SU-DHL-6 (cell line): ENCODE measurements at regions not wholly inside any gene's neighbourhood (a gene's known extent, or its start where the extent isn't known, plus 50 kb on each side); places are given as distances from the start of the nearest gene placed in this dataset.

Source experiments
- H2AFZ ChIP-seq: fragments of 200-600 bp; sonication (generic); 2 replicates; pipeline ENCODE4 v1.6.1; 2014; ENCODE audit warnings: low read depth, mild to moderate bottlenecking, moderate library complexity, mixed read lengths, antibody characterized with exemption, low read length; ENCODE audit not compliant: severe bottlenecking
- H3F3A ChIP-seq: fragments of 200-600 bp; shearing (Covaris generic); 2 replicates; pipeline ENCODE4 v1.6.0; 2016; ENCODE audit warnings: antibody characterized with exemption, mild to moderate bottlenecking; ENCODE audit not compliant: insufficient read depth
- H3K27ac ChIP-seq: fragments of 200-600 bp; sonication (generic); 2 replicates; pipeline ENCODE4 v1.5.1; 2016; ENCODE audit warnings: low read depth, mild to moderate bottlenecking, low read length, moderate library complexity, mixed read lengths
- H3K27me3 ChIP-seq: fragments of 200-600 bp; sonication (generic), shearing (Covaris generic); 2 replicates; pipeline ENCODE4 v1.6.0; 2014; ENCODE audit warnings: mild to moderate bottlenecking, low read length
- H3K36me3 ChIP-seq: fragments of 200-600 bp; sonication (generic); 2 replicates; pipeline ENCODE4 v1.6.1; 2014; ENCODE audit warnings: mild to moderate bottlenecking, low read length, mixed read lengths
- H3K4me2 ChIP-seq: fragments of 300-600, 200-600 bp; shearing (Covaris generic), sonication (generic); 2 replicates; pipeline ENCODE4 v1.6.0; 2014; ENCODE audit warnings: low read length, low read depth, mild to moderate bottlenecking; ENCODE audit not compliant: poor library complexity, severe bottlenecking
- H3K4me3 ChIP-seq: fragments of 200-600 bp; sonication (generic); 2 replicates; pipeline ENCODE4 v1.5.1; 2014; ENCODE audit warnings: antibody characterized with exemption, low read length, mild to moderate bottlenecking, mixed read lengths; ENCODE audit not compliant: insufficient read depth, poor library complexity, severe bottlenecking
- H3K79me2 ChIP-seq: fragments of 200-600 bp; sonication (generic); 2 replicates; pipeline ENCODE4 v1.6.1; 2014; ENCODE audit warnings: mild to moderate bottlenecking, low read length, moderate library complexity; ENCODE audit not compliant: insufficient read depth
- H3K9ac ChIP-seq: fragments of 200-600 bp; sonication (generic); 2 replicates; pipeline ENCODE4 v1.7.0; 2014; ENCODE audit warnings: mild to moderate bottlenecking, low read length
- H3K9me2 ChIP-seq: fragments of 200-600 bp; sonication (generic); replicated peaks from 2 replicates; pipeline ENCODE4 v1.6.1; 2014; ENCODE audit warnings: low read length; ENCODE audit not compliant: insufficient read depth
- H3K9me3 ChIP-seq: fragments of 200-600 bp; sonication (generic); 2 replicates; pipeline ENCODE4 v1.6.1; 2014; ENCODE audit warnings: low read length, mixed read lengths; ENCODE audit not compliant: insufficient read depth
- H4K20me1 ChIP-seq: fragments of 200-600 bp; sonication (generic); 2 replicates; pipeline ENCODE4 v1.6.1; 2014; ENCODE audit warnings: low read depth, mild to moderate bottlenecking, antibody characterized with exemption, low read length, moderate library complexity, mixed read lengths
- EZH2phosphoT487 ChIP-seq: fragments of 200-600 bp; sonication (generic), shearing (Covaris generic); conservative IDR thresholded peaks from 2 replicates; pipeline ENCODE4 v1.6.1; 2018; ENCODE audit warnings: mild to moderate bottlenecking, antibody characterized with exemption, low read length, moderate library complexity, mixed read lengths
- TF ChIP-seq, protein P1 (sequence below): fragments of 200-600 bp; sonication (generic); IDR thresholded peaks from one replicate; pipeline ENCODE4 v1.5.1; 2017; ENCODE audit warnings: antibody characterized with exemption, mild to moderate bottlenecking, low read length, moderate library complexity; ENCODE audit not compliant: insufficient read depth, poor library complexity, severe bottlenecking

DNA sequence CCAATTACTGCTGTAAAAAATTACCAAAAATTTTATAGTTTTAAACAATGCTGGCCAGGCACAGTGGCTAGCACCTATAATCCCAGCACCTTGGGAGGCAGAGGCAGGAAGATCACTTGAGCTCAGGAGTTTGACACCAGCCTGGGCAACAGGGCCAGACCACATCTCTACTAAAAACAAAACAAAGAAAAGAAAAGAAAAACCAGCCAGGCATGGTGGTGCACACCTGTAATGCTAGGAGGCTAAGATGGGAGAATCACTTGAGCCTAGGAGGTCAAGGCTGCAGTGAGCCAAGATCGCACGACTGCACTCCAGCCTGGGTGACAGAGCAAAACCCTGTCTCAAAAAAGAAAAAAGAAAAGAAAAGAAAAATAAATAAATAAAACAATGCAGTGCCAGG lies 54.0 kb upstream of the ARID2 start:
- H3K4me3 ChIP-seq, result no peak overlapping the region
- no peaks in the 10 kb centered on the region for H3K9me2 ChIP-seq
- no peaks in the 10 kb centered on the region for H3K9me3 ChIP-seq

More for the DNA sequence above, 54.0 kb upstream of the ARID2 start:
- no peaks in the 10 kb centered on the region for H3K36me3 ChIP-seq
- no peak overlapping the region for H3K9ac ChIP-seq
- no peak overlapping the region for H2AFZ ChIP-seq
- no peak overlapping the region for H3K27ac ChIP-seq
- TF ChIP-seq, protein P1, sequence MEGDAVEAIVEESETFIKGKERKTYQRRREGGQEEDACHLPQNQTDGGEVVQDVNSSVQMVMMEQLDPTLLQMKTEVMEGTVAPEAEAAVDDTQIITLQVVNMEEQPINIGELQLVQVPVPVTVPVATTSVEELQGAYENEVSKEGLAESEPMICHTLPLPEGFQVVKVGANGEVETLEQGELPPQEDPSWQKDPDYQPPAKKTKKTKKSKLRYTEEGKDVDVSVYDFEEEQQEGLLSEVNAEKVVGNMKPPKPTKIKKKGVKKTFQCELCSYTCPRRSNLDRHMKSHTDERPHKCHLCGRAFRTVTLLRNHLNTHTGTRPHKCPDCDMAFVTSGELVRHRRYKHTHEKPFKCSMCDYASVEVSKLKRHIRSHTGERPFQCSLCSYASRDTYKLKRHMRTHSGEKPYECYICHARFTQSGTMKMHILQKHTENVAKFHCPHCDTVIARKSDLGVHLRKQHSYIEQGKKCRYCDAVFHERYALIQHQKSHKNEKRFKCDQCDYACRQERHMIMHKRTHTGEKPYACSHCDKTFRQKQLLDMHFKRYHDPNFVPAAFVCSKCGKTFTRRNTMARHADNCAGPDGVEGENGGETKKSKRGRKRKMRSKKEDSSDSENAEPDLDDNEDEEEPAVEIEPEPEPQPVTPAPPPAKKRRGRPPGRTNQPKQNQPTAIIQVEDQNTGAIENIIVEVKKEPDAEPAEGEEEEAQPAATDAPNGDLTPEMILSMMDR, result no peak
- no peak for TF ChIP-seq EZH2phosphoT487
- H3K4me2 ChIP-seq, result no peak overlapping the region
- H3F3A ChIP-seq, result no peaks in the 10 kb centered on the region
- no peaks in the 10 kb centered on the region for H4K20me1 ChIP-seq
- H3K27me3 ChIP-seq, result no peaks in the 10 kb centered on the region
- H3K79me2 ChIP-seq, result no peaks in the 10 kb centered on the region
